Adrenal gland (tissue), 9 donors: ENCODE measurements at regions not wholly inside any gene's neighbourhood (a gene's known extent, or its start where the extent isn't known, plus 50 kb on each side); places are given as distances from the start of the nearest gene placed in this dataset.

Experiments
- DNase-seq, 7 donors: peaks; one replicate each; pipeline ENCODE4 v3.0.0-alpha.2; 2019 to 2020
- H3K27ac ChIP-seq, 5 donors: fragments of 200-600 bp; sonication (generic) in 4 of 5; 1 replicate in 3 of 5; 2 replicates in 2 of 5; pipeline versions ENCODE4 v1.5.1 to v1.8.0; 2016 to 2020; ENCODE audit warnings: mild to moderate bottlenecking in 1 of 5
- H3K27me3 ChIP-seq: fragments of 200-600 bp; 2 replicates; pipeline ENCODE4 v1.8.0; 2021
- H3K36me3 ChIP-seq, 2 donors: fragments of 200-600 bp; replicated peaks in 1 of 2; 1 replicate in 1 of 2; 2 replicates in 1 of 2; pipeline versions ENCODE4 v1.5.1 to v1.8.0; 2018 to 2022
- H3K4me1 ChIP-seq, 2 donors: fragments of 200-600 bp; replicated peaks in 1 of 2; 1 replicate in 1 of 2; 2 replicates in 1 of 2; pipeline versions ENCODE4 v1.5.1 to v1.8.0; 2018 to 2021
- H3K4me3 ChIP-seq, 4 donors: fragments of 200-600 bp; sonication (generic) in 3 of 4; one replicate each; pipeline ENCODE4 v1.5.1; 2016 to 2018
- H3K9me3 ChIP-seq, 3 donors: fragments of 200-600 bp; sonication (generic) in 1 of 3; replicated peaks in 1 of 3; 1 replicate in 2 of 3; 2 replicates in 1 of 3; pipeline versions ENCODE4 v1.5.1 to v1.8.0; 2016 to 2021
- POLR2A ChIP-seq, 2 donors: fragments of 450-650 bp; IDR thresholded peaks; one replicate each; pipeline ENCODE4 v1.6.1; 2017; ENCODE audit warnings: antibody characterized with exemption in 2 of 2, mild to moderate bottlenecking in 2 of 2, moderate library complexity in 1 of 2
- WGBS, 4 donors: extraction: QIAGEN DNeasy Blood & Tissue Kit in 2 of 4; methylation state at CpG; one replicate each; pipeline versions ENCODE4 v1.1.5 to v1.1.7; 2013 to 2017; 5-methylcytosine and 5-hydroxymethylcytosine counted together
- intact Hi-C, 2 donors: fragments of 100-400 bp; cut with DNase I; formaldehyde crosslinking; loops; one replicate each; pipeline versions ENCODE4 v1.14.1 to v1.15.0; 2022 to 2023
- TF ChIP-seq, protein P1 (sequence below), 6 experiments: fragments of 450-650 bp in 4 of 6; fragments of 200-600 bp in 2 of 6; sonication (generic) in 1 of 6; IDR thresholded peaks; 1 replicate in 5 of 6; 2 replicates in 1 of 6; pipeline versions ENCODE4 v1.5.1 to v1.8.0; 2016 to 2021; ENCODE audit warnings: antibody characterized with exemption in 6 of 6, mild to moderate bottlenecking in 2 of 6, moderate library complexity in 1 of 6
- donor health status: healthy with polysubstance abuse.
- donor health status: Bipolar disorder and iron deficiency.
- donor health status: DM: yes; HTN: yes; CAD: no.
- donor health status: DM: no; HTN: no; CAD: no.
- donor health status: DM: no; HTN: no; CAD: no.

DNA sequence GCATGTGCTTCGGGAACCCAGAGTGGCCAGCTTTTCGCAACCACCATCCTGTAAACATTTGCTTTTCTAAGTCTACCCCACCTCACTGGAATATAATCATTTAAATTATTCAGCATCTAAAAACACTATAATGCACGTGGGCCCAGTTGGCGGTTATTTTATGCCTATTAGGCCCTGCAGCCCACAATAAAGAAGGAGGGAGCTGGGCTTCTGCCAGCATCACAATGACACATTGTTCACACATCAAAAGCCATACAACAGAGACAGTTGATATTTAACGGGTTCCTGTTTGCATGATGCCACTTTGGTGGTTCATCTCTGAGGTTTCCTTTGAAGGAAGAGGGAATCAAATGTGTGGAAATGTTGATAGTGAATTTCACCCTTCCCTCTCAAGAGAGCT, 916.0 kb upstream of the CELF4 start:
- Histone ChIP-seq H3K27ac (no peak overlapping the region), H3K4me3 (no peak overlapping the region), H3K4me1 (no peaks in the 10 kb centered on the region), H3K27me3 (no peaks in the 10 kb centered on the region), H3K9me3 (no peaks in the 10 kb centered on the region), H3K36me3 (no peaks in the 10 kb centered on the region)
- intact Hi-C loops = no loop called here
- WGBS, 4 donors = 70 to 85% (median 71%) methylated on average over 5 of the region's 5 CpGs
- no peak for TF ChIP-seq POLR2A (IDR thresholded peaks at IDR 0.05)
- TF ChIP-seq, protein P1, sequence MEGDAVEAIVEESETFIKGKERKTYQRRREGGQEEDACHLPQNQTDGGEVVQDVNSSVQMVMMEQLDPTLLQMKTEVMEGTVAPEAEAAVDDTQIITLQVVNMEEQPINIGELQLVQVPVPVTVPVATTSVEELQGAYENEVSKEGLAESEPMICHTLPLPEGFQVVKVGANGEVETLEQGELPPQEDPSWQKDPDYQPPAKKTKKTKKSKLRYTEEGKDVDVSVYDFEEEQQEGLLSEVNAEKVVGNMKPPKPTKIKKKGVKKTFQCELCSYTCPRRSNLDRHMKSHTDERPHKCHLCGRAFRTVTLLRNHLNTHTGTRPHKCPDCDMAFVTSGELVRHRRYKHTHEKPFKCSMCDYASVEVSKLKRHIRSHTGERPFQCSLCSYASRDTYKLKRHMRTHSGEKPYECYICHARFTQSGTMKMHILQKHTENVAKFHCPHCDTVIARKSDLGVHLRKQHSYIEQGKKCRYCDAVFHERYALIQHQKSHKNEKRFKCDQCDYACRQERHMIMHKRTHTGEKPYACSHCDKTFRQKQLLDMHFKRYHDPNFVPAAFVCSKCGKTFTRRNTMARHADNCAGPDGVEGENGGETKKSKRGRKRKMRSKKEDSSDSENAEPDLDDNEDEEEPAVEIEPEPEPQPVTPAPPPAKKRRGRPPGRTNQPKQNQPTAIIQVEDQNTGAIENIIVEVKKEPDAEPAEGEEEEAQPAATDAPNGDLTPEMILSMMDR (IDR thresholded peaks at IDR 0.05) = no peak
- DNase-seq = no peak

DNA sequence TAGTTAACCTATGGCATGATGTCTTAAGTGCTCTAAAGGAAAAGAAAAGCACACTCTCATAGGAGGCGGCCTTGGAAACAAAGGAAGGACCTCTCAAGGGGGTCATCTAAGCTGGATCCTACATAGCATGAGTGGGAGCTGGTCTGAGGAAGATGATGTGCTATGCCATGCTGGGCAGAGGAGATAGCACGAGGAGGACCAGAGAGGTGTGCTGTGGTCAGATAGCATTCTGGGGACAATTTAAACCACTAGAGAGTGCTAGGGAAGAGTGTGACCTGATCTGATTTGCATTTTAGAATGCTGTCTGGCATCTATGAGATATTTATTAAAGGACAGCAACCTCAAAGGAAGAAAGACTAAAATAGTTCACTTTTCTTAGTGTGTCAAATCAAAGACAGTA, 910.1 kb upstream of the CELF4 start:
- DNase-seq = no peak
- intact Hi-C loops = no loop called here
- 66 to 79% (median 71%) methylated on average over 2 of the region's 2 CpGs for whole genome bisulfite sequencing, 4 donors
- H3K27me3 ChIP-seq = no peaks in the 10 kb centered on the region
- TF ChIP-seq POLR2A (IDR thresholded peaks at IDR 0.05) = no peak
- no peaks in the 10 kb centered on the region for H3K4me1 ChIP-seq
- H3K27ac ChIP-seq = no peak overlapping the region
- no peak overlapping the region for H3K4me3 ChIP-seq
- H3K36me3 ChIP-seq = no peaks in the 10 kb centered on the region
- no peaks in the 10 kb centered on the region for H3K9me3 ChIP-seq

DNA sequence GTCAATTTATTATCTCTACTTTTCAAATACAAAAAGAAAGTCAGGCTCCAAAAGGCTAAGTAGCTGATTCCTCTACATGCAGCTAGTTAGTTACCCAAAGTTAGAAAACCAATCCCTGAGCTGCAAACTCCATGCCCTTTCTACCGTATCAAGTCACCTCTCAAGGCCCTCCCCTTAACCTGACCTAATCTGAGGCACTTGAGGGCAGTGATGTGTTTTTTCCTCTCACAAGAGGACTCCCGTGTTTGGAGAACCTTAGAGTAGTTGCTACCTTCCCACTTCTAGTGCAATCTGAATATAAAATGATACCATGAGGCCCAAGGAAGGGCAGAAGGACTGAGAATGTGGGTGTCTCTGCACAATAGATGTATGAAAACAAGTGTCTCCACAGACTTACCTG, 907.9 kb upstream of the CELF4 start:
- WGBS, 4 donors = 54 to 78% (median 72%) methylated on average over 2 of the region's 2 CpGs
- intact Hi-C loops = no loop called here
- H3K4me1 ChIP-seq = no peaks in the 10 kb centered on the region
- H3K9me3 ChIP-seq = no peaks in the 10 kb centered on the region
- no peak overlapping the region for H3K27ac ChIP-seq
- no peaks in the 10 kb centered on the region for H3K36me3 ChIP-seq
- H3K4me3 ChIP-seq = no peak overlapping the region
- TF ChIP-seq POLR2A (IDR thresholded peaks at IDR 0.05) = no peak
- TF ChIP-seq, protein P1 (IDR thresholded peaks at IDR 0.05) = no peak
- no peaks in the 10 kb centered on the region for H3K27me3 ChIP-seq
- DNase-seq = no peak

DNA sequence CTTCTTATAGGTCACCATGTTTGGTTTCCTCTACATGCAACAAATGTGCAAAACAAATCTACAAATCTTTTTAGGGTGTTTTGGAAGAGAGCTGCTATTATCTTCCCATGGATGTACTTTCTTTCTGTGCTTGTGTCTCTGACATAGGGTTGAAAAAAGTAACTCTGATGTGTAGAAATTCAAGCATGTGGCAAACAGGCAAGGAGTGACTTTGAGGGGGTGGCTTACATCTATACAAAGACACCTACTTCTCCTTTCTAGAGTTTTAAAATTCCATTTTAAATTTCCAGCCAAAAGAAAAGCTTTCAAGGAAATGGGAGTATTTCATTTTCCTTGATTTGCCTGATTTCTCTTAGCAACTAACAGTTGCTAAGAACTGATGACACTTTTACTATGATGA, 904.8 kb upstream of the CELF4 start:
- Histone ChIP-seq H3K4me1 (no peaks in the 10 kb centered on the region), H3K9me3 (no peaks in the 10 kb centered on the region), H3K36me3 (no peaks in the 10 kb centered on the region), H3K27me3 (no peaks in the 10 kb centered on the region), H3K4me3 (no peak overlapping the region), H3K27ac (no peak overlapping the region)
- DNase-seq = no peak
- intact Hi-C loops = no loop called here
- TF ChIP-seq, protein P1 (IDR thresholded peaks at IDR 0.05) = no peak
- no peak for TF ChIP-seq POLR2A (IDR thresholded peaks at IDR 0.05)

DNA sequence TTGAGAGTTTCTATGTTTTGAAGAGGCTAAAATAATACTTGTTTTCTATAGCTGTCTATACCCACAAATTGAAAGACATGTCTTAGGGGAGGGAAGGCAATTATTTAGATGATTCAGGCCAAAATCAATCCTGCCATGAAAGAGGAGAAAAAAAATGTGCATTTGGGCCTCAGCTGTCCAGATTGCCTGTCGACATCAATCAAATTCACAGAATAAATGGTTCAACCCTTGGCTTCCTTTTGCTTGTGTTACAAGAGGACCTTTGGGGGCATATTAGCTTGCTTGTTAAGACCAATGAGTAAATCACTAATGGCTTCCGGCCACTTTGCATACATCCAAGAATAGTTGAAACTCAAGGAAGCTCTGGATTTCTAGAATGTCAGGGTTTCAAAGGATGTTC, 900.8 kb upstream of the CELF4 start:
- intact Hi-C loops = loop anchor here in 1 of 2 donors (10.0 kb wide), 1 partner anchor 62 kb away; no protein-coding TSS in a partner anchor
- H3K9me3 ChIP-seq = no peaks in the 10 kb centered on the region
- no peaks in the 10 kb centered on the region for H3K27me3 ChIP-seq
- H3K36me3 ChIP-seq = no peaks in the 10 kb centered on the region
- no peaks in the 10 kb centered on the region for H3K4me1 ChIP-seq
- no peak overlapping the region for H3K27ac ChIP-seq
- 70 to 88% (median 83%) methylated on average over 2 of the region's 2 CpGs for WGBS, 4 donors
- H3K4me3 ChIP-seq = no peak overlapping the region
- no peak for TF ChIP-seq POLR2A (IDR thresholded peaks at IDR 0.05)
- TF ChIP-seq, protein P1 (IDR thresholded peaks at IDR 0.05) = no peak
- DNase-seq = no peak
